Thoracic aorta (tissue), 2 donors: ENCODE measurements at regions not wholly inside any gene's neighbourhood (a gene's known extent, or its start where the extent isn't known, plus 50 kb on each side); places are given as distances from the start of the nearest gene placed in this dataset.

Source experiments
- ATAC-seq: fragments of 150-250 bp; one replicate; pipeline ENCODE4 v1.8.0; 2017; ENCODE audit warnings: low read depth; ENCODE audit not compliant: insufficient number of reproducible peaks, low FRiP score
- DNase-seq: peaks from one replicate; pipeline ENCODE4 v3.0.0-alpha.2; 2020; ENCODE audit warnings: low spot score
- H3K27ac ChIP-seq, 2 donors: fragments of 200-600 bp; sonication (generic); 1 replicate in 1 of 2; 2 replicates in 1 of 2; pipeline ENCODE4 v1.5.1; 2016; ENCODE audit warnings: mild to moderate bottlenecking in 2 of 2, moderate library complexity in 2 of 2
- H3K27me3 ChIP-seq: fragments of 200-600 bp; sonication (generic); replicated peaks from 2 replicates; pipeline ENCODE4 v1.6.0; 2016; ENCODE audit warnings: mild to moderate bottlenecking; ENCODE audit not compliant: insufficient read depth
- H3K36me3 ChIP-seq: fragments of 200-600 bp; sonication (generic); one replicate; pipeline ENCODE4 v1.5.1; 2016
- H3K4me1 ChIP-seq, 2 donors: fragments of 200-600 bp; sonication (generic); 1 replicate in 1 of 2; 2 replicates in 1 of 2; pipeline versions ENCODE4 v1.5.1 to v1.6.0; 2016; ENCODE audit warnings: low read depth in 2 of 2, mild to moderate bottlenecking in 1 of 2; ENCODE audit not compliant: control insufficient read depth in 1 of 2
- H3K4me3 ChIP-seq: fragments of 200-600 bp; sonication (generic); 2 replicates; pipeline ENCODE4 v1.5.1; 2016; ENCODE audit warnings: mild to moderate bottlenecking
- H3K9me3 ChIP-seq: fragments of 200-600 bp; sonication (generic); 2 replicates; pipeline ENCODE4 v1.5.1; 2016
- CTCF ChIP-seq: fragments of 200-600 bp; sonication (generic); IDR thresholded peaks from one replicate; pipeline ENCODE4 v1.5.1; 2019; ENCODE audit warnings: antibody characterized with exemption

- H3K4me1 ChIP-seq = peaks cover 0 to 6% of the 10 kb centered on the region in 2 donors
- H3K9me3 ChIP-seq = no peaks in the 10 kb centered on the region
- no peak overlapping the region for H3K4me3 ChIP-seq
- ATAC-seq = peak; percentile 55
- no peaks in the 10 kb centered on the region for H3K36me3 ChIP-seq
- no peak for TF ChIP-seq CTCF
- peak overlapping the region in 1 of 2 donors; percentile 50 for H3K27ac ChIP-seq
- DNase-seq = no peak
- no peaks in the 10 kb centered on the region for H3K27me3 ChIP-seq
These were observed 371.9 kb upstream of the TNP1 start for GRCh38 chr2:217231724-217232123.

GRCh38 chr2:217231212-217231611, 371.3 kb upstream of the TNP1 start:
- peak overlapping the region in 1 of 2 donors; percentile 50 for H3K27ac ChIP-seq
- H3K9me3 ChIP-seq = no peaks in the 10 kb centered on the region
- TF ChIP-seq CTCF = no peak
- H3K4me3 ChIP-seq = no peak overlapping the region
- no peak for DNase-seq
- peaks cover 0 to 6% of the 10 kb centered on the region in 2 donors for H3K4me1 ChIP-seq
- no peaks in the 10 kb centered on the region for H3K36me3 ChIP-seq
- no peaks in the 10 kb centered on the region for H3K27me3 ChIP-seq
- no peak for ATAC-seq

GRCh38 chr2:217228732-217229131, 368.9 kb upstream of the TNP1 start:
- TF ChIP-seq CTCF = no peak
- no peak overlapping the region for H3K4me3 ChIP-seq
- no peaks in the 10 kb centered on the region for H3K27me3 ChIP-seq
- DNase-seq (no peak), ATAC-seq (no peak)
- H3K4me1 ChIP-seq = peaks cover 3 to 14% of the 10 kb centered on the region in 2 donors
- no peaks in the 10 kb centered on the region for H3K9me3 ChIP-seq
- H3K36me3 ChIP-seq = no peaks in the 10 kb centered on the region
- H3K27ac ChIP-seq = no peak overlapping the region

GRCh38 chr2:217227794-217228193, 367.9 kb upstream of the TNP1 start:
- ATAC-seq = no peak
- Histone ChIP-seq H3K4me3 (no peak overlapping the region), H3K9me3 (no peaks in the 10 kb centered on the region), H3K4me1 (peaks cover 7 to 24% of the 10 kb centered on the region in 2 donors), H3K27me3 (no peaks in the 10 kb centered on the region), H3K27ac (no peak overlapping the region), H3K36me3 (no peaks in the 10 kb centered on the region)
- TF ChIP-seq CTCF = no peak
- DNase-seq = no peak

GRCh38 chr2:217225596-217225995, 365.7 kb upstream of the TNP1 start:
- DNase-seq (no peak), ATAC-seq (no peak)
- no peaks in the 10 kb centered on the region for H3K9me3 ChIP-seq
- no peak overlapping the region for H3K27ac ChIP-seq
- H3K36me3 ChIP-seq = no peaks in the 10 kb centered on the region
- H3K4me3 ChIP-seq = no peak overlapping the region
- no peaks in the 10 kb centered on the region for H3K27me3 ChIP-seq
- H3K4me1 ChIP-seq = peaks cover 11 to 32% of the 10 kb centered on the region in 2 donors
- no peak for TF ChIP-seq CTCF
